Calu3 (cell line): ENCODE measurements at regions not wholly inside any gene's neighbourhood (a gene's known extent, or its start where the extent isn't known, plus 50 kb on each side); places are given as distances from the start of the nearest gene placed in this dataset.

ENCODE experiments used
- BruUV-seq: library from RNA; stranded (reverse); fragments of 400-500 nt; replicated peaks from 2 replicates; lab custom pipeline; 2021; lab: Mats Ljungman, UMichigan
- CTCF ChIA-PET: fragments of 300-600 bp; sonication (Branson Sonifier 250); formaldehyde crosslinking; loops from one replicate; lab custom pipeline; 2022; ENCODE audit warnings: antibody characterized with exemption; lab: Charles Lee
- DNase-seq: peaks from one replicate; pipeline ENCODE4 v3.0.0; 2022
- H3K27ac Mint-ChIP-seq: one replicate; pipeline ENCODE4 v1.8.0; 2022; ENCODE audit warnings: mixed read lengths; ENCODE audit not compliant: unreplicated experiment
- H3K27me3 Mint-ChIP-seq: one replicate; pipeline ENCODE4 v1.8.0; 2022; ENCODE audit warnings: mixed read lengths; ENCODE audit not compliant: unreplicated experiment
- H3K36me3 Mint-ChIP-seq: one replicate; pipeline ENCODE4 v1.8.0; 2022; ENCODE audit warnings: mild to moderate bottlenecking, moderate library complexity, mixed read lengths; ENCODE audit not compliant: insufficient read depth, unreplicated experiment
- H3K4me1 Mint-ChIP-seq: one replicate; pipeline ENCODE4 v1.8.0; 2022; ENCODE audit warnings: mild to moderate bottlenecking, low read depth, mixed read lengths; ENCODE audit not compliant: unreplicated experiment
- H3K4me3 Mint-ChIP-seq: one replicate; pipeline ENCODE4 v1.8.0; 2022; ENCODE audit warnings: mild to moderate bottlenecking, low read depth, moderate library complexity, mixed read lengths; ENCODE audit not compliant: unreplicated experiment
- H3K9me3 Mint-ChIP-seq: one replicate; pipeline ENCODE4 v1.8.0; 2022; ENCODE audit warnings: low read depth, mixed read lengths; ENCODE audit not compliant: unreplicated experiment
- CTCF ChIP-seq: fragments of 200-600 bp; IDR thresholded peaks from one replicate; pipeline ENCODE4 v1.8.0; 2022; ENCODE audit warnings: antibody characterized with exemption; ENCODE audit not compliant: unreplicated experiment
- intact Hi-C: fragments of 100-400 bp; cut with micrococcal nuclease; formaldehyde crosslinking; loops from one replicate; pipeline ENCODE4 v1.10.0; 2022; ENCODE audit not compliant: unreplicated experiment

GRCh38 chr16:80041410-80041809, 440.9 kb upstream of the MAF start:
- intact Hi-C loops = no loop called here
- Mint-ChIP-seq H3K36me3 (no peaks in the 10 kb centered on the region), H3K27me3 (peaks cover 27% of the 10 kb centered on the region), H3K9me3 (no peaks in the 10 kb centered on the region), H3K27ac (no peak overlapping the region), H3K4me1 (peaks cover 9% of the 10 kb centered on the region), H3K4me3 (no peak overlapping the region)
- no TSS peak for BruUV-seq
- no peak for TF ChIP-seq CTCF
- DNase-seq = no peak
- CTCF ChIA-PET = interaction anchor here (1.2 kb wide), 1 partner anchor 71 kb away, joined by 4 read pairs; no protein-coding TSS in a partner anchor

- peaks cover 27% of the 10 kb centered on the region for H3K27me3 Mint-ChIP-seq
- no peak for DNase-seq
- CTCF ChIA-PET = no interaction called here
- H3K36me3 Mint-ChIP-seq = no peaks in the 10 kb centered on the region
- peaks cover 15% of the 10 kb centered on the region for H3K4me1 Mint-ChIP-seq
- intact Hi-C loops = no loop called here
- no peak overlapping the region for H3K4me3 Mint-ChIP-seq
- H3K9me3 Mint-ChIP-seq = no peaks in the 10 kb centered on the region
- TF ChIP-seq CTCF = no peak
- no TSS peak for BruUV-seq
- H3K27ac Mint-ChIP-seq = no peak overlapping the region
Measured at GRCh38 chr16:80040814-80041213, 440.3 kb upstream of the MAF start.

GRCh38 chr16:80040413-80040812, 439.9 kb upstream of the MAF start:
- no peak overlapping the region for H3K4me3 Mint-ChIP-seq
- CTCF ChIA-PET = no interaction called here
- BruUV-seq = no TSS peak
- H3K9me3 Mint-ChIP-seq = no peaks in the 10 kb centered on the region
- H3K36me3 Mint-ChIP-seq = no peaks in the 10 kb centered on the region
- TF ChIP-seq CTCF = no peak
- intact Hi-C loops = no loop called here
- H3K27ac Mint-ChIP-seq = no peak overlapping the region
- peaks cover 19% of the 10 kb centered on the region for H3K4me1 Mint-ChIP-seq
- DNase-seq = no peak
- H3K27me3 Mint-ChIP-seq = peaks cover 27% of the 10 kb centered on the region

GRCh38 chr16:80039777-80040176, 439.2 kb upstream of the MAF start:
- intact Hi-C loops = no loop called here
- Mint-ChIP-seq H3K4me1 (peaks cover 25% of the 10 kb centered on the region), H3K27ac (no peak overlapping the region), H3K4me3 (no peak overlapping the region), H3K36me3 (no peaks in the 10 kb centered on the region), H3K27me3 (peaks cover 27% of the 10 kb centered on the region), H3K9me3 (no peaks in the 10 kb centered on the region)
- CTCF ChIA-PET = no interaction called here
- TF ChIP-seq CTCF = no peak
- BruUV-seq = no TSS peak
- no peak for DNase-seq
